Nephron progenitor cell (in vitro differentiated cells): ENCODE measurements at regions not wholly inside any gene's neighbourhood (a gene's known extent, or its start where the extent isn't known, plus 50 kb on each side); places are given as distances from the start of the nearest gene placed in this dataset.

Source experiments
- DNase-seq: peaks from one replicate; pipeline ENCODE4 v3.0.0; 2021
- H3K27ac Mint-ChIP-seq: 2 replicates; pipeline ENCODE4 v1.8.0; 2021; ENCODE audit warnings: mild to moderate bottlenecking, moderate library complexity, mixed read lengths
- H3K27me3 Mint-ChIP-seq: 2 replicates; pipeline ENCODE4 v1.8.0; 2021; ENCODE audit warnings: mild to moderate bottlenecking, low read depth, mixed read lengths; ENCODE audit not compliant: poor library complexity
- H3K36me3 Mint-ChIP-seq: 2 replicates; pipeline ENCODE4 v1.8.0; 2021; ENCODE audit warnings: low read depth, mixed read lengths
- H3K4me1 Mint-ChIP-seq: 2 replicates; pipeline ENCODE4 v1.8.0; 2021; ENCODE audit warnings: mixed read lengths
- H3K4me3 Mint-ChIP-seq: 2 replicates; pipeline ENCODE4 v1.8.0; 2021; ENCODE audit warnings: mild to moderate bottlenecking, moderate library complexity, mixed read lengths
- H3K9me3 Mint-ChIP-seq: 2 replicates; pipeline ENCODE4 v1.8.0; 2021; ENCODE audit warnings: mild to moderate bottlenecking, moderate library complexity, mixed read lengths
- TF ChIP-seq, protein P1 (sequence below): fragments of 200-600 bp; sonication (generic); IDR thresholded peaks from 2 replicates; pipeline ENCODE4 v1.5.0; 2021; ENCODE audit warnings: antibody characterized with exemption

DNA sequence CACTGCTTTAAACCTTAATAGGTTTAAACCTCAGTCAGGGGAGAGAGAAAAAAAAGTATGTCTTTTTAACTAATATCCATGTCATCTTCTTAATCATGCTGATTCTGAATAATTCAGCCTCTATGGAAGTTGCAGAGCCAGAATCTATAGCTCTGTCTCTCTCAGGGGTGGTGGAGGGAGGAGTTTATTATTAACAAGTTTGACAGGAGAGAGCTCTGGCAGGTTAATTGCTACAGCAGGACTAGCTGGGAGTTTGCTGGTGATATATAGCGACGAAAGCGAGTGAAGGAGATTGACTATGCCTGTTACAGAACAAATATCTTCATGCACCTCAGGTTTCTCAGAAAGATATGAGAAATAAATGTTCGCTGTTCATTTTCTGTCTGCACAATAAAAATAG lies 586.4 kb downstream of the TLE4 start:
- Mint-ChIP-seq H3K4me3 (no peak overlapping the region), H3K27me3 (no peaks in the 10 kb centered on the region), H3K36me3 (peaks cover 6% of the 10 kb centered on the region), H3K9me3 (peaks cover 7% of the 10 kb centered on the region), H3K4me1 (peaks cover 35% of the 10 kb centered on the region), H3K27ac (peak overlapping the region; percentile 32)
- DNase-seq, result peak; percentile 8
- TF ChIP-seq, protein P1, sequence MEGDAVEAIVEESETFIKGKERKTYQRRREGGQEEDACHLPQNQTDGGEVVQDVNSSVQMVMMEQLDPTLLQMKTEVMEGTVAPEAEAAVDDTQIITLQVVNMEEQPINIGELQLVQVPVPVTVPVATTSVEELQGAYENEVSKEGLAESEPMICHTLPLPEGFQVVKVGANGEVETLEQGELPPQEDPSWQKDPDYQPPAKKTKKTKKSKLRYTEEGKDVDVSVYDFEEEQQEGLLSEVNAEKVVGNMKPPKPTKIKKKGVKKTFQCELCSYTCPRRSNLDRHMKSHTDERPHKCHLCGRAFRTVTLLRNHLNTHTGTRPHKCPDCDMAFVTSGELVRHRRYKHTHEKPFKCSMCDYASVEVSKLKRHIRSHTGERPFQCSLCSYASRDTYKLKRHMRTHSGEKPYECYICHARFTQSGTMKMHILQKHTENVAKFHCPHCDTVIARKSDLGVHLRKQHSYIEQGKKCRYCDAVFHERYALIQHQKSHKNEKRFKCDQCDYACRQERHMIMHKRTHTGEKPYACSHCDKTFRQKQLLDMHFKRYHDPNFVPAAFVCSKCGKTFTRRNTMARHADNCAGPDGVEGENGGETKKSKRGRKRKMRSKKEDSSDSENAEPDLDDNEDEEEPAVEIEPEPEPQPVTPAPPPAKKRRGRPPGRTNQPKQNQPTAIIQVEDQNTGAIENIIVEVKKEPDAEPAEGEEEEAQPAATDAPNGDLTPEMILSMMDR, result no peak

DNA sequence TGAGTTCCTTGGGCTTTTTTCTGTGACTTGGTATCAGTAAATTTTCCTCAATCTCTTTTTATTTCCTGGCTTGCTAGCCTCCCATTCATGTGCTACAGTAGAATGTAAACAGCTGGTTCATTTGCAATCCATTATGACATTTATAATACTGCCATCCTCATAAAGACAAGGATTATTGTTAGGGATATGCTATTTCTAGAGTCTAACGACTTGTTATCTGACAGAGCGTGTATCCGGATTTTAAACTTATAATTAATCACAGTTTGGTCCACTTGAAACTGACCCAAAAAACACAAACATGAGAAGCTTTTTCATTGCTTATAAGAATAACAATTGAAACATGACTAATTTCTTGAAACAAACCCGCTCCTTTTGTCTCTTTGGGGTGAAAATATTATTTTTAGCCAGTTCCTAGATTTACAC lies 585.8 kb downstream of the TLE4 start:
- Mint-ChIP-seq H3K4me3 (no peak overlapping the region), H3K36me3 (peaks cover 6% of the 10 kb centered on the region), H3K9me3 (peaks cover 7% of the 10 kb centered on the region), H3K4me1 (peaks cover 35% of the 10 kb centered on the region), H3K27ac (no peak overlapping the region), H3K27me3 (no peaks in the 10 kb centered on the region)
- TF ChIP-seq, protein P1, result no peak
- no peak for DNase-seq

DNA sequence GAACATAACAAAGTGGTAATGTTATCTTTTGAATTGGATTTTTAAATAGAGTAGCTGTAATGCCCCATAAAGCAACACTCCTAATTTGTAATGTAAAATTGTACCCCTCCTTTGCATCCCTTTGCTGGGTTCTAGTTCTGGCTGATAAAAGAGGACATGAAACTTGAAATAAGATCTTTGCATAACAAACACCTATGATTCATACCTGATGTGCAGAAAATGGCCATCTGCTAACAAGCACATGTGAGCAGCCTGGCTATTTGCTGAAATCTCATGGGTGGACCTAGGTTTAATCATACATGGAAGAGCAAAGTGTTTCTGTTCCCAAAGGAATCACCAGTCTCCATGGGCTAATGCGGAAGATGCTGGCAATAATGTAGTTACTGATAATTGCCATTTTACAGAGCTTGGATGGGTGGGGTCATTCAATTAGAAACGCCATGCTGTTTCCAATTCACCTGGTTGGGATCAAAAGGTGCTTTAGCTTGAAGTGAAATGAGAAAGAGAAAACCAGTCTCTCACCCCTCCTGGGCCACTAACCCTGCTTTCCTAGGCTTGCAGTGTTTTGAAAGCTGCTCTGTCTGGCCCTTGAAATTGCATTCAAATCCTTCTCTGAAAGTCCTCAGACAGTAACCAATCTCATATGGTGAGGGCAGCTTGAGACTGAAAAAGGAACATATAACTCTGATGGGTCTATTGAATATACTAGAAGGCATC lies 585.1 kb downstream of the TLE4 start:
- TF ChIP-seq, protein P1, result no peak
- Mint-ChIP-seq H3K36me3 (peaks cover 6% of the 10 kb centered on the region), H3K9me3 (peaks cover 7% of the 10 kb centered on the region), H3K4me3 (no peak overlapping the region), H3K4me1 (peaks cover 35% of the 10 kb centered on the region), H3K27ac (no peak overlapping the region), H3K27me3 (no peaks in the 10 kb centered on the region)
- DNase-seq, result no peak

DNA sequence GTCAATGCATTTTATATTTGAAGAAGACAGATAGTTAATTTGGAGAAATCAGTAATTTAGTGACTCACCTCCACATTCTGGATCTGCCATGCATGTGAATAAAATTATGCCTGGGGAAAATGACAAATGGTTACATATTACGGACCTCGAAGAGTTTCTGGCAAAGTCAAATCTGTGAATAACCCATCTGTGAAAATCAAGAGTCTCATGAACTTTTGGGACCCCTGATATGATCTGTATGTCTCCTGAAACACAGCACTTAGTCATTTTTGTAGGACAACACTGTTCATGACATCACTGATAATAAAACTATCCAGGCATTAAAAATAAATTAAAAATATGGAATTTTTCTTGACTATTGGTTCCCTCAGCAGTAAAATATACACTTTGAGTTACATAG lies 584.5 kb downstream of the TLE4 start:
- TF ChIP-seq, protein P1, result no peak
- Mint-ChIP-seq H3K9me3 (peaks cover 13% of the 10 kb centered on the region), H3K4me1 (peaks cover 35% of the 10 kb centered on the region), H3K4me3 (no peak overlapping the region), H3K27ac (no peak overlapping the region), H3K36me3 (peaks cover 6% of the 10 kb centered on the region), H3K27me3 (no peaks in the 10 kb centered on the region)
- no peak for DNase-seq

DNA sequence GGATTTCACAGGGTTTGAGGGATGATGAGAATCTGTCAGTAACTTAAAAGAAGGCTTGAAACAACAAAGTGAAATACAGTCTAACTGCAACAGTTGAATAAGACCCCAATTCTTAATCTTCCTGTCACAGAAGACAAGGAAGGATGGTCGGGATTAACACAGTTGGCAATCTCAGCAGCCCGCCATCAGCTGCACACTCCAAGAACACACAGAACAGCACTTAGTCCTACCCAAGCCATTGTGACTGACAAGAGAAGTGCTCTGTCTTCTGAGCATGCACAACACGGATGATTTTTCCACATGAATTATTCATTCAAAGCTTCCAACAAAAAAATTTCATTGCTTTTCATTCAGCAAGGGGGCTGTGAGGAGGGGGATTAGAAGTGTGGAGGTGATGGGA lies 576.1 kb downstream of the TLE4 start:
- peaks cover 13% of the 10 kb centered on the region for H3K36me3 Mint-ChIP-seq
- peaks cover 30% of the 10 kb centered on the region for H3K4me1 Mint-ChIP-seq
- H3K9me3 Mint-ChIP-seq, result peaks cover 36% of the 10 kb centered on the region
- no peak for DNase-seq
- H3K27me3 Mint-ChIP-seq, result peaks cover 4% of the 10 kb centered on the region
- peak overlapping the region; percentile 14 for H3K27ac Mint-ChIP-seq
- no peak overlapping the region for H3K4me3 Mint-ChIP-seq
- TF ChIP-seq, protein P1, result no peak

DNA sequence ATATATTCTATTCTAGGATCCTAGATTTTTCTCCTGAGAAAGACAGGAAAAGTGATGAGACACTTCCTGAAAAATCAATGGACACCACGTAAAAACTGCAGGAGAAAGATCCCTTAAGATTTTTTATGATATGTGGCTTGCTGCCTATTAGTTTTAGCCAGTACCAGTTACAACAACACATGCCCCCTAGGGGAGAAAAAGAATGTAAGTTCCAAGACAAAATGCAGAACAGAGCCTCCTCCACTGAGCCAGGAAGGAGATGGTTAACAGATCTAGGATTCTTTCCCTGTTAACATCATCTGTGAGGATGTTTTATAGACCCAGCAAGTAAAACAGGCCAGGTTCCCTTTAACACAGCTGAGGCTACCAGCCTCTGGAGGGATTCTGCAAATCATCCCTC lies 574.7 kb downstream of the TLE4 start:
- H3K4me1 Mint-ChIP-seq, result peaks cover 39% of the 10 kb centered on the region
- H3K9me3 Mint-ChIP-seq, result peaks cover 32% of the 10 kb centered on the region
- no peak for DNase-seq
- TF ChIP-seq, protein P1, result no peak
- H3K27me3 Mint-ChIP-seq, result peaks cover 7% of the 10 kb centered on the region
- no peak overlapping the region for H3K4me3 Mint-ChIP-seq
- H3K36me3 Mint-ChIP-seq, result peaks cover 13% of the 10 kb centered on the region
- peak overlapping the region; percentile 63 for H3K27ac Mint-ChIP-seq
